ENCODE measurements at regions not wholly inside any gene's neighbourhood (a gene's known extent, or its start where the extent isn't known, plus 50 kb on each side); places are given as distances from the start of the nearest gene placed in this dataset.

DNA sequence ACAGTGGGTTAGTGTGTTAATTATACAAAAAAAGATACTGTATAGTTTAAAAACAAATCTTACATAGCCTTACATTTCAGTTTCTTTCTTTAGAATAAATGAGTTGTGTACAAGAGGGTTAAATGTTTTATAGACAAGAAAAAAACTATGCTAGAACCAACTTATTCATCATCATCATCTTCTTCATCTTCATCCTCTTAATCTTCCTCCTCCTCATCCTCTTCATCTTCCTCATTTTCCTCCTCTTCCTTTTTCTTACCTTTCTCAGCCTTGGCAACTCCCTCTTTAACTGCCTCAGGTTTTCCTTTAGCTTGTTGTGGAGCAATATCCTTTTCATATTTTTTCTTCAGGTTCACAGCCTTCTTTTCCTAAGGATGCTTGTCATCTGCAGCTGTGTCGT, 53.7 kb downstream of the RPS12 start:
- no peak for DNase-seq (ENCODE audit: low read depth)

DNA sequence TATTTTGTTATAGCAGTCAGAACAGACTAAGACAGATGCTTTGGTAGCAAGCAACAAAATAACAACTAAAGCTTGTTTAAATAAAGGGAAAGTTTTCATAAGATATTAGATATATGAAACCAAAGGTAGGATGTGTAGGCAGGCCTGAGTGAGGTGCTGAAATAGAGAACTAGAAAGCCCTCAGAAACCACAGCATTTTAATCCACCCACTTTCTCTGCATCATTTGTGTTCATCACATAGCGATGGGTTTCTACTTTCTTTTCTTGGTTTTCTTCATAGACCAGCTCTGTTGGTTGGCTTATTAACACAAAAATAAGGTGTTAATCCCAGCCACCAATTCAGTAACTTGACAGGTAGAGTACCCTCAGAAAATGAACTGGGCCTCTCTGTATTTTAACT, 58.6 kb downstream of the RPS12 start:
- DNase-seq (ENCODE audit: low read depth), result no peak

DNA sequence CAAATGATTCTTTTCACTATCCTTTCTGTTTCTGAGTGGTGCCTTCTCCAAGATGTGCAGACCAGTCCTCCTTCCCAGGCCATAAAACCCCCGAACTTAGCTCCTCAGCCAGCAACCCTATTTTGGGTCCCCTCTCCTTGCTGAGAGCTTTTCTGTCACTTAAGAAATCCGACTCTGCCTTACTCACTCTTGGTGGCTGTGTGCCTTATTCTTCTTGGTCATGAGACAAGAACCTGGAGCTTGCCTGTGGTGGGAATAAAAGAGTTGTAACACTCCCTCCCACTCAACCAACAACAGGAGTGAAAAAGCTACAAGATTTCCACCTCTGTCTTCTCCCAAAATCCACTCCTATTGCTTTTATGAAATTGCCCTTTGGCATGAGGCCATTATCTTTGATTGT, 62.6 kb downstream of the RPS12 start:
- DNase-seq (ENCODE audit: low read depth), result no peak

DNA sequence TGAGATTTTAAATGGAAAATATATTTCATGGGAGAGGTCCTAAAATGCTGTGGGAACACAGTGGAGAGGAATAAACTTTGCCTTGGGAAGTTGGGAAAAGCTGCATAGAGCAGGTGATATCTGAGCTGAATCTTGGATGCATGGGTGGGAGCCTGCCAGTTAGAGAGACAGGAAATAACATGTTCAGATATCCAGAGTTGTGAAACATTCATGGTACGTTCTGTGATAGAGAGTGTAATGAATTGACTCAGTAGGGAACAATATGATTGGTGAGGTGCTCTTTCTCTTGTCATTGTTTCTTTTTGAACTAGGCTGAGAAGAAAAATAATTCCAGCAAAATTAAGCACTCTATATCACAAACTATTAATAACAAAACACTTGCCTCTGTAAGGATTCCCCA, 72.8 kb downstream of the RPS12 start:
- no peak for DNase-seq (ENCODE audit: low read depth)

DNA sequence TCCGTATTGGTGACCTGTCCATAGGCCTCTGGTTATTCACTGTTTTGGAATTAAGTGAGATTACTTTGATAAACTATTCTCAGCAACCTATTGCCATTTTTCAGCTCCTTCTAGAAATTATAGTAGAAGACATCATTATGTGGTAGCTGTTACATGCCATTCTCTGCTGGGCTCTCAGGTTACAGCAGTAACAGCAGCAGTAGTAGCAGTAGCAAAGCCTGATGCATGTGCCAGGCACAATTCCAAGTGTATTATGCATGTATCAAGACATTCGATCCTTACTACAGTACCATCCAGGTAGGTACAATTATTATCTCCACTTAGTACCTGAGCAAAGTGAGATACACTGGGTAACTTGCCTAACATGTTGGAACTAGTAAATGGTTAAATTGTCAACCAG, 74.3 kb downstream of the RPS12 start:
- DNase-seq (ENCODE audit: low read depth), result no peak

DNA sequence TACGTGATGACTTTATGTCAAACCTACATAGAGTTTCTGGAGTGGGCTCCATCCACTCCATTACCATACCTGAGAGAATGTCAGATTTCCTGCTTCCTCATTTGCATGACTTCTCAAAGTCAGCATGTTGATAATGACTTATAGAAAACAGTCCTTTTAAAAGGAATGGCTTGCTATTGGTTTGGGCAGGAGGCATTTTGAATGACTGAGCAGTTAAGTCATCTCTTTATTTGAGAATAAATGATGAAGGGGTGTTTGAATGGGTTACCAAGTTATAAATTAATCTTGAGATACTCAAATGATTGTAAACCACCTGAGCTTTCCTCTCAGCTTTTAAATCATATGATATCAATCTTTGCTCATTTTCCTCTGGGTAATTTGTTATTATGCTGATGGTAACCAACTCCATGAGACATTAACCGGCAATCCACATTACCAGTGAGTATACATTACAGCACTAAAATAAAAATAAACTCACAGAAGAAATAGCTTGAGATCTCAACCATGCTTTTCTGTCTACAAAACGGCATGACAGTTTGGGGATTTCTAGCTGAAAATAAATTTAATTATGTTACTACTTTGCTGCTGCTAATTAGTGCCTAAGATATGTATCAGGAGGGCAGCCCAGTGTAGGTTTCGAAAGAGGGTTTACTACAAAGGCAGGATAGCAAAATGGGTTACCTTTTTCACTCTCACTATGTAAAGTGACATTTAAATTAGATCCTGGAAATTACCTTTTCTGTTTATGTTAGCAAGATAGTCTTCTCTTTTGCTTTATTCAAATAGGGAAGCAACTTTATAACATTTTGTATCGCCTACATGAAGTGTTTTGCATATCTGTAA, 78.8 kb downstream of the RPS12 start:
- no peak for DNase-seq (ENCODE audit: low read depth)

DNA sequence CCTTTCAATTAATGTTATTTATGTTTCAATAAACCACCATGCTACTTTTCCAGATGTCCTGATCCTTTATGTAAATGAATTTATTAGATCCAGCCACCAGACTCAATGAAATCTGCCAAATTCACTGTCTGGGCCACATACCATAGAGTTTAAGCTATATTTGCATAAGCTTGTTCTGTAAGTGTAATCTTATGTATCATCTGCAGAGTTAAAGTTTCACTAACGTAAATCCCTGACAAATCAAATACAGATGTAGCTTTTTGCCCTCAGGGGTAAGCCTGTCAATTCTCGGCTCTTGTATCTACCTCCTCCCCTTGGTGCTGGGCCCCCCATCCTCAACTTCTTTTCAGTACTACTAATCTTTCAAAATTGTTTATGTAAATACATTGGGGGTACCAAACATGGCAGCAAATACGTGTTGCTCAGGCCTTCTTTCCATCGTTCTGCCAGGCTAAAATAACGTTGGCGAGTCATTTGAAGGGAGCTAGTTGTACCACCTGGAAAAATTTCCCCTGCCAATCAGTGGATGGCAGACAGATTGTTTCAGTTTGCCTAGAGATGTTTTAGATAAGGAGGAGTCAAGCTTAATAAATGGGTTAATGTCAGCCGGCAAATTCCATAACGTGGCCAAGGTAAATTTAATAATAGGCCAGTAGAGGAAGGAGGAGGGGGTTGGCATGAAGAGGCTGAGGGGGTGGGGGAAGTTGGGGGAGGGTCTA, 79.6 kb downstream of the RPS12 start:
- no peak for DNase-seq (ENCODE audit: low read depth)

DNA sequence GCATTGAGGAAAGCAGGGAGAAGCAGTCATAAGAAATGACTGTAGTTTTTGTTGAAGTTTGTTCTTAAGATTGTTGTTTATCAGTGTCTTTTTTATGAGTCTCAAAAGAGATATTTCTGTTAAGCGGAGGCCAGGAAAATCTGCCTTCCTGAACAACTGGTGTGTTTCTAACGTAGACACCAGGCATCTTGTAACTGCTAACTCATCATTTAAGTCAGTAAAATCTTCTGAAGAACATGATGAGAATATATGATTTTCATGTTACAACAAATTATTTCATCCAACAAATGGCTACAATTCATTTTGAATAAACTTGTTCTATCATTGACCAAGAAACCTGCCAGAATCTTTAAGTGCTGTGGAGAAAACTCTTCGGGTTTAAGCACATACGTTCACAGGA, 84.0 kb downstream of the RPS12 start:
- no peak for DNase-seq (ENCODE audit: low read depth)

DNA sequence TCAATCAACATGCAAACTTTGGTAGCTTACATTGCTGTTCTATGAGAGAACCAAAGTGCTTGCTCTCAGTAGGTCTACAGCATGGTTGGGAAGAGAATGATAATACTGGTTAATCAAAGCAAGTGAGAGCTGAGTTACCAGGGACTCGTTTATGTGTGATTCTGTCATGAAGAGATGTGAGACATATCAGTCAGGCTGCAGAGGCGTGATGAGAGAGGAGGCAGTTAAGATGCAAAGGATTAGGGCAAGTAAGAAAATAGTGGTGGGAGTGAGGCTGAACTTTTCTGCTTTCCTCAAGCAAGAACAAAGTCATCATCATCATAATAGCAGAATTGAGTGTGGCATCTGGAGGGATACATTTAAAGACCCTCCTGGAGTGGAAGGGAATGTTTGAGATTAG, 86.5 kb downstream of the RPS12 start:
- DNase-seq (ENCODE audit: low read depth), result no peak

DNA sequence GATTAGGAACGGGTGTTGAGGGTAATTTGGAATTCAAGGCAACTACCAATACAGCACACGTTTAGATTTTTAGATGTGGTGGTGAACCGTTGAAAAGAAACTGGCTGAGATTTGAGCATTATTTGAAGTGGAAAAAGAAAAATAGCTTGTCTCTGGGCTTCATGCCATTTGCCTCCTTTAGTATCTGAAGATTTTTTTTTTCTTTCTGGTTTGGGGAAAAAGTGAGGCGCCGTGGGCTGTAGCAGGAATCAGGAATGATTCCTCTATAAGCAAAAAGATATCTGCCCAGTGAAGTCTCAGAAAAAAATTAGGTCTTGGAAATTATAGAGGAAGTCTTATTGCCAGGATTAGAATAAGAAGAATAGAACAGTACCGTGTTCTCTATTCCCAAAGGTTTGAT, 88.5 kb downstream of the RPS12 start:
- DNase-seq (ENCODE audit: low read depth), result no peak

DNA sequence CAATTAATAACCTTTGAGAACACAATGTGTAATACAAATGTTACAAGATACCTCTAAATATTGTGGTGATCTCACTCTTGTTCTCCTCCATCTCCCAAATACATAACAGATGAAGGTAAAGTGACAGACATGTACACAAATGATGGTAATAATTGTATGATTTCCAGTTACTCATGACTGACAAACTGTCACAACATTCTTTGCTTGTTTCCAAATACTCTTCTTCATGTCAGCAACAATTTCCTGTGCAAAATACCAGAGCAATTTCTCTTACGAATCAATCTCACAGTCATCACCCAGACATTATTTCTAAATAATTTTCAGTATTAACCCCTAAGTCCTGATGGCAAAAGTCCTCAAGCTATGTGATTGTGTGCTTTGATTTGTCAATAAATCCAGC, 92.9 kb downstream of the RPS12 start:
- no peak for DNase-seq (ENCODE audit: low read depth)

DNA sequence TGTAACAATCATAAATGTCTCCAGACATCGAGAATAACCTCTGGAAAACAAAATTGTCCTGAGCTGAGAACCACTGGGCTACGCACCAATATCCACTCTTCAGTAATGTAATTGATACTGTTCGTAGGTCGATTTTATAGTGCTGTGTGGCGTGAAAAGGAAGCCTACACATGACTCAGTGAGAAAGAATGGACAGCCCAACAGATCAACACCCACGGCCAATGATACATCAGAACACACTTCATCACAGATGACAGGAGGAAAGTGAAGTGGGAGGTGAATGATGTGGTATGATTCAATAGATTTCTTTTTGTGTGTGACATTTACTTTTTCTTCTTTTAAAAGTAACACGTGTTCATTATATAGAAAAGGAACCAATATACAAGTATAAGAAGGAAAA, 93.5 kb downstream of the RPS12 start:
- DNase-seq (ENCODE audit: low read depth), result peak; percentile 77

DNA sequence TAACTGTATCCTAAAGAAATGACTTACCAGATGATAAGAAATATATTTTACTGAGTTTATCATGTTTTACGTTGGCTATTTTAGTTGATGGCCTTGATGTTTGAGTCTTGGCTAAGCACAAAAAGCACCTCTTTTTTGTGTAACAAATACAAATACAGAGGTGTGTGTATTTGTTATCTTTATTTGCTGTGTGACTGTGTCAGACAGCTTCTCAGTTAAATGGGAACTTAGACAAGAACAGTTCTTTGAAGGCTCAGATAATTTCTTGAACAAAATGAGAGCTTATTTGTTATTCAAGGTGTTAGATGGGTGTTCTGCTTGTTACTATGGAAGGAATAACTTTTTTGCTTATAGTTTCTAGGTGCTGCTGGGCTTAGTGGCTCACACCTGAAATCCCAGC, 95.4 kb downstream of the RPS12 start:
- DNase-seq (ENCODE audit: low read depth), result no peak

DNA sequence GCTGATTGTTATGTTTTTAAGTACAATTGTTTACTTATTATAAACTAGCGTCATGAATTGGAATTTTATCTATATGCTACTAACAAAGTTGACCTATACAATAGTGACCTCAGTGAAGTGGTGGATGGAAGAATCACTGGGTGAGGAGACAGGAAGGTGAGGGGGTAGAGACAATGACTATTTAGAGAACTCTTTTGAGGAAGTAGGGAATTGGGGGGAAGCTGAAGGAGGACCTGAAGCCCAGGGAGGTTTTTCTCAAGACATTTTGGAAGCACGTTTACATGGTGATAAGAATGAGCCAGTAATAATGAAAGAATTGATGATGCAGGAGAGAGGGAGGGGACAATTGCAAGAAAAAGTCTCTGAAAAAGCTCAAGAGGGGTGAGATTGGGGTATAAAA, 96.4 kb downstream of the RPS12 start:
- no peak for DNase-seq (ENCODE audit: low read depth)

DNA sequence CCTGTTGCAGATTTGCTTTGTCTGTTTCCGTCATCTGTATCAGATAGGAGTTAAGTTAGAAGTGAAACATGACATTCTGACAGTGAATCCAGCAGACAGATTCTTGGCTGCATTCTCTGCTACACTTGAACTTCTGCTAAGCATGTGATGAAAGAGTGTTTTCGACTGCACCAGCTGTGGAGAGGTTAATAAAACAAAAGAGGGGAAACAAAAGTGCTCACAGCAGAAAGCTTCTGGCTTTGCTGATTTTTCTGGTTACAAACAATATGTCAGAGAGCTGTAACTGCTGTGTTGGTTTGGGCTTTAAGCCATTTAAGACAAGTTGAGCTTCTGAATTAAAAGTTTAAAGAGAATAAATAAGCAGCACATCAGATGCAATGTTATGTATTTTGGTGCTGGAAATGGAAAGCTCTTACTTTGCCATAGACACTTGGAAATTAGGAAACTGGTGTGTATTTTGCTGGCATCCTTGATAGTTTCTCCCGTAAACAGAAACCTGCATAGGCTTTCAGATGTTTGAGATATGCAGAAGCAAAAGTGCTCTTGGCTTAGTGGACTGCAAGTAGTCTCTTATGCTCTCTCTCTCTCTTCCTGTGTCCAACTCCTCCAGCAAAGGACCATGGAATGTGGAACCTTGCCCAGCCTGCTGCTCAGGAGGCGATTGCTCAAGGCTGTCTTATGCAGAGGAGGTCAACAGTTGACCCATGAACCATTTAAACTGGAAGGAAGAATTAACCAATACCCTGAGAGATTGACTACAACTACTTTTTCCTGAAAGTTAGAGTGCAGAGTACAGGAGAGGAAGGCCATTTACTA, 104.9 kb downstream of the RPS12 start:
- DNase-seq (ENCODE audit: low read depth), result peak; percentile 44

DNA sequence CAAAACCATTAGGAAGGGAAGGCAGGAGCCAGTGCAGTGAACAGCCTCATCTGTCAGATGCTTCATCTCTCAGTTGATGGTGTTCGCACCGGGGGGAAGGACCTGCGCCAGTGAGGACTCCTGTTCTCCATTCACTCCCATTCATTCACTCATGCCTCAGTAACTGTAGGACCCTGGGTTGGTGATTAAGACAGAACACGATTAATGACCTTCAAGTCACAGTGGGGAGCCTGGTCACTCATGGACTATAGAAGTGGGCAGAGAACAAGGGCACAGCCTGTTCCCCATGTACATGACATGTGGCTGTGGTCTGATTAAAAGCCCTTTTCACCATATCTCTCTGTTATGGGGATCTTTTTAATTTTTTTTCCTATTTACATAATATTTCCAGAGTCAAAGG, 113.3 kb downstream of the RPS12 start:
- DNase-seq (ENCODE audit: low read depth), result no peak

DNA sequence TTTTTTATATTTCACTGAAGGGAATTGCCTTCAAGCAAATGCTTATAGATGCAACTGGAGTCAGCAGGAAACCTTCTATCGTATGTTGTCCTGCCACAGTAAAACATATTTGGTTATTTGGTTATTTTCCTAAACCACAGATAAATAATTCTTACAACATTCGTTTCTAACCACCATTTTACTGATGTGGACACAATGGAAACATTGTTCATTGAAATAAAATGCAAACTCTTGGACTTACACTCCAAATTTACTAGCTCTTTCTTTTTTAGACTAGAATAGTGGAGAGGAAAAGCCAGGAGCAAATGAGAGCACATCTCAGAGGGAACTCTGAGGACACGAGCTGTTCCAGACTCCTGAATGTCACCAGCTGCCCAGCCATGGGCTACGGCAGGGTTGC, 114.8 kb downstream of the RPS12 start:
- DNase-seq (ENCODE audit: low read depth), result no peak

DNA sequence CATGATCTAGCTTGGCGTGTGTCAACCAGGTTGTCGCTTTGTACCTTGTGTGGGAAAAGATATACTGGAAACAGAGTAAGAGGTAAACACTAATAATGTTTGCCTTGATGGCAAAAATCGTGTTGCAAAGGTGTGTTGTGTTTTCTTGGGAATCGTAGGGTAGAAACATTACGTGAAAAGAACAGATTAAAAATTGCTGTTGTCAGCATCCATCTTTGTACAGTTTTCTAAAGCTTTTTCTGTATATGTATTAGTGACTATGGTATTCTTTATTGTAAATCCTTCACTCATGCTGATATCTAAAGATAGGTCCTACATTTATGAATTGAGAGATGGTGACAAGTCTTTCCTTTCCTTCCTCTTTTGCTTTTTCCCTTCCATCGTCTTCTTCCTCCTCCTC, 116.9 kb downstream of the RPS12 start:
- DNase-seq (ENCODE audit: low read depth), result no peak

DNA sequence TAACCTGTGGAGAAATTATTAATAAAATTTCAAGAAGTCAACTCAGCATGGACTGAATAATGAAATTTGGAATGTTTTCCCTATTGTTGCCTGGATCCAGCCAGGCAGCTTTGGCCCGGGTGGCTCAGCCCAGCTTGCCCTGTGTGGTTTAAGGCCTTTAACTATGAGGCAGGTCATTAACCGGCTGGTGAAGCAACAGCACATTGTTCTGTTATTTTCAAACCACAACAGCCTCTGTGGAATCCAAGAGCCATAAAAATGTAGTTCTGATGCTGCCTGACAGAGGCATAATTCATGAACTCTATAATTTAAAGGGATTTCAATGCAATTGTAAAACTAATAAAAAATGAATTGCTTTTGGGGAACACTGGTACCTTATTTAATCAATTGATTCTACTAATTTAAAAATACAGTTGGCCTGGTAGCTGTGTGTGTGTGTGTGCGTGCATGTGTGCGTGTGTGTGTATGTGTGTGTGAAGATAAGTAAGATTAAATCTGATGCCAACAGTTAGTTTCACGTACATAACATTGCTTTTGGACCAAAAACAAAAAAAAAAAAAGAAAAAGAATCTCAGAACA, 117.7 kb downstream of the RPS12 start:
- DNase-seq (ENCODE audit: low read depth), result peak; percentile 77

DNA sequence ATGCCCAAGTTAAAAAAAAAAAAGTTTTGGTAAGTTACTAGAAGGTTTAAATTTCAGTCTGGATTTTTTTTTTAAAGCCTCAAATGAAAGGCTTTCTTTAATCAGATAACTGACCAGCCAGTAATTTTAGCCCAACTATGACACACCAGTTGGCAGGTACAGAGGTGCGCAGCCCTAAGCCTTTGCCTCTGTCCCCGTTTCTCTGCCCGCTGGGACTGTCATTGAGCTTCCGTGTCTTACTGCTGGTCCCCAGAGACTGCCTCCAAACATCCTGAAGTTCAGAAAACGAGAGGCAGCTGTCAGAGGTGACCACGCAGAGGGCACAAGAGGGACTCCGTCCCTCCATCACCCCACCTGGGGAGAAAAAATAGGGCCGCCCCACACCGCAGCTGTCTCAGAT, 118.2 kb downstream of the RPS12 start:
- peak; percentile 21 for DNase-seq (ENCODE audit: low read depth)

DNA sequence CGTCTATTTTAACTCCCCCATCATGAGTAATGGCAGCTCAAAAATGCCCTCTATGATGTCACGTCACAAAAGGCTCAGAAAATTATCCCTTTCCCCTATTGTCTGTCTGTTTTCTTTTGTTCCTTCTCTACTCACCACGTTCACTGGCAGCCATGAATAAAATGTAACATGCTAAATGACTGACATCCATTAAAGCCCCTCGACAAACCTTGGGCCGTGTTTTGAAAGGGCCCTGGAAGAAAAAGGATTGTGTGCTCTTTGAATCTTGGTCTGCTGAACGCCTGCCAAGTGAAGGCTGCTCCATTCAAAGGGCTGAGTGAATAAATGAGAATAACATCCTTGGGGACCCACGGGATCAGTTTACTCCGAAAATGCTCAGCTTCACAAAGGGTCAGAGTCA, 118.7 kb downstream of the RPS12 start:
- DNase-seq (ENCODE audit: low read depth), result peak; percentile 36

DNA sequence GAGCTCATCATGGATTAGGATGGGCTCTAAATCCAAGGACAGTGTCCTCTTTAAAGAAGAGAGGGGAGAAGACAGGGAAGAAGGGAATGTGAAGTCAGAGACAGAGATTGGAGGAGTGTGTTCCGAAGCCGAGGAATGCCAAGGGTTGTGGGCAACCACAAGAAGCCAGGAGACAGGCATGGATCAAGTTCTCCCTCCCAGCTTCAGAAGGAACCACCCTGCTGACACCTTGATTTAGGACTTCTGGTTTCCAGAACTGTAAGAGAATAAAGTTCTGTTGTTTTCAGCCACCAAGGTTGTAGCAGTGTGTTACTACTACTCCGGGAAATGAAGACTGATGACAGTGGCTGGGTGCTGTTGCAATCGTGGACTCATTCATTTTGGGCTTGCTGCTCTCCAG, 120.1 kb downstream of the RPS12 start:
- DNase-seq (ENCODE audit: low read depth), result peak; percentile 38
